ENCODE measurements at regions not wholly inside any gene's neighbourhood (a gene's known extent, or its start where the extent isn't known, plus 50 kb on each side); places are given as distances from the start of the nearest gene placed in this dataset.

DNA sequence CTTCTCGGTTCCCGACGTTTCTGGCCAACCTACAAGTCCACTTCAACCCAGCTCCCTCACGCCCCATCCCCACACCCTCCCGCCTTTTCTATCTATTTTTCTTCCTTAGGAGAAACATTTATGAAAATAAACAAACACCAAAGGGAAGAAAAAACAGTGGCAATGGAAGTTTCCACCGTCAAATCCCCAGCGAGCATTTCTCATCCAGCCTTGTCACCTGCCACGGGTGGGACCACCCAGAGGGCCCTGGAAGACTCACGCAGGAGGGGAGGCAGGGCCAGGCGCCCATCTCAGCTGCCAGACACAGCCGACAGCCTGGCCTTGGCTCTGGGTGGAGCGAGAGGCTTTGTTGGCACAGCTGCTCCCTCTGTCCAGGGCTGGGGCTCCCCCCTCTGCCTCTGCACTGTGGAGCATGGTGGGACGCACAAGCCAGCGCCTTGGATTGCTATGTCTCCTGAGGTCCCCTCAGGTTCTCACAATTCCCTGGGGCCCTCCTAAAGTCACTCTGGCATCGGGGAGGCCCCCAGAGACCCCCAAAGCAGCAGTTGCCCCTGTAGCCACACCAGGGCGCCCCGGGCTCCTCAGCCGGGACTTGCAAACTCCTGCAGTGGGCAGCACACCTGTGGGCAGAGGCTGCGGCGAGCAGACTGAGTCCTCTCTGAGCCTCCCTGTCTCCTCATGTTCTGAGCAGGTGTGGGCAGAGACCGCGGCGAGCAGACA lies 395.7 kb upstream of the SALL3 start:
- no peaks in the 10 kb centered on the region for H3K4me1 ChIP-seq (ENCODE audit: control insufficient read depth in 2 of 2, insufficient read depth in 2 of 2, low read length in 2 of 2)
- H3K9me3 ChIP-seq (ENCODE audit: control insufficient read depth in 2 of 2, insufficient read depth in 1 of 2, low read length in 1 of 2): peaks cover 0 to 16% of the 10 kb centered on the region in 2 donors
- no peaks in the 10 kb centered on the region for H3K27me3 ChIP-seq (ENCODE audit: control insufficient read depth in 2 of 2, insufficient read depth in 1 of 2, low read length in 1 of 2)
- no peaks in the 10 kb centered on the region for H3K36me3 ChIP-seq (ENCODE audit: control insufficient read depth in 2 of 2, insufficient read depth in 2 of 2, low read length in 1 of 2)
- DNase-seq (ENCODE audit: low read depth in 6 of 9, low spot score in 9 of 9): no peak
- WGBS: 96% methylated on average over 23 of the region's 23 CpGs
- no peak overlapping the region for H3K27ac ChIP-seq (ENCODE audit: low read depth in 1 of 2, low read length in 1 of 2)
- H3K4me3 ChIP-seq (ENCODE audit: low read length in 2 of 2): no peak overlapping the region

GRCh38 chr18:78584459-78585022 lies 395.1 kb upstream of the SALL3 start:
- Histone ChIP-seq H3K4me3 (ENCODE audit: low read length in 2 of 2) (no peak overlapping the region), H3K9me3 (ENCODE audit: control insufficient read depth in 2 of 2, insufficient read depth in 1 of 2, low read length in 1 of 2) (peaks cover 0 to 15% of the 10 kb centered on the region in 2 donors), H3K27me3 (ENCODE audit: control insufficient read depth in 2 of 2, insufficient read depth in 1 of 2, low read length in 1 of 2) (no peaks in the 10 kb centered on the region), H3K4me1 (ENCODE audit: control insufficient read depth in 2 of 2, insufficient read depth in 2 of 2, low read length in 2 of 2) (no peaks in the 10 kb centered on the region), H3K27ac (ENCODE audit: low read depth in 1 of 2, low read length in 1 of 2) (no peak overlapping the region), H3K36me3 (ENCODE audit: control insufficient read depth in 2 of 2, insufficient read depth in 2 of 2, low read length in 1 of 2) (no peaks in the 10 kb centered on the region)
- DNase-seq (ENCODE audit: low read depth in 6 of 9, low spot score in 9 of 9): no peak
- 90% methylated on average over 19 of the region's 19 CpGs for WGBS

DNA sequence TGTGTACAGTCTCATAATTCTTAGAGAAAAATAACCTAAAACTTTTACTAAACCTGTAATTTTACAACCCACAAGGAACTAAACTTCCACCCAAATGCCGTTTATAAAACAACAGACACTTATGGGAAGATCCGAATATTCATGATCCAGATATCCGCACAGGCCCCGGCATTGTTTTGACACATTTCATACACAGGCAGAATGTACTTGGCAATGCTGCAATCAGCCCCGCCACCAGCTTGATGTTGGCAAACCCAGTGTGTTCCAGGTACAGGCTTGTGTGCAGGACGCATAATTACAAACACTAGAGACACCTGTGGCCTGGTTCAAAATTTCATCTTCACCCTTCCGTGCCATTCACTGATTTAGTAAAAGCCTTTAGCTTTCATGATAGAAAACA lies 393.0 kb upstream of the SALL3 start:
- WGBS: 91% methylated on average over 7 of the region's 7 CpGs
- DNase-seq (ENCODE audit: low read depth in 6 of 9, low spot score in 9 of 9): no peak
- no peaks in the 10 kb centered on the region for H3K36me3 ChIP-seq (ENCODE audit: control insufficient read depth in 2 of 2, insufficient read depth in 2 of 2, low read length in 1 of 2)

DNA sequence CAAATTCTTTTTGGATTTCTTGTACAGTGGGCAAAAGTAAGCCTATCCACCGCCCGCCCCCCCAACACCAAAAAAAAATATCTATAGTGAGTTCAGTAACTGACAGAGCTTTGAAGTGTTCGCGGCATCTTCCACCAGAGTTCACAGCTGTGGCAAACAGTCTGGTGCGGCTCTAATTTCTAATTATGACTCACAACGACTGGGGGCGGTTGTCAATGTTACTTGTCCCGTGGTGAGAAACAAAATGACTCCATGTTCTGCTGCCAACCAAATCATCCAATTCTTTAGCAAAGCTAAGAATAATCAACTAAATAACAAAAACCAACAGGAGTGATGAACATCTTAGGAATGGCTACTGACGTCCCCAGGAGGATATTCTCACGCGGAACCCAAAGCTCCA lies 392.5 kb upstream of the SALL3 start:
- no peak for DNase-seq (ENCODE audit: low read depth in 6 of 9, low spot score in 9 of 9)
- peaks cover 0 to 3% of the 10 kb centered on the region in 2 donors for H3K9me3 ChIP-seq (ENCODE audit: control insufficient read depth in 2 of 2, insufficient read depth in 1 of 2, low read length in 1 of 2)
- H3K27me3 ChIP-seq (ENCODE audit: control insufficient read depth in 2 of 2, insufficient read depth in 1 of 2, low read length in 1 of 2): no peaks in the 10 kb centered on the region
- H3K36me3 ChIP-seq (ENCODE audit: control insufficient read depth in 2 of 2, insufficient read depth in 2 of 2, low read length in 1 of 2): no peaks in the 10 kb centered on the region
- no peak overlapping the region for H3K27ac ChIP-seq (ENCODE audit: low read depth in 1 of 2, low read length in 1 of 2)
- no peak overlapping the region for H3K4me3 ChIP-seq (ENCODE audit: low read length in 2 of 2)
- no peaks in the 10 kb centered on the region for H3K4me1 ChIP-seq (ENCODE audit: control insufficient read depth in 2 of 2, insufficient read depth in 2 of 2, low read length in 2 of 2)
- 82% methylated on average over 11 of the region's 11 CpGs for WGBS

More for the DNA sequence above, 393.0 kb upstream of the SALL3 start:
- no peaks in the 10 kb centered on the region for H3K27me3 ChIP-seq (ENCODE audit: control insufficient read depth in 2 of 2, insufficient read depth in 1 of 2, low read length in 1 of 2)
- no peak overlapping the region for H3K4me3 ChIP-seq (ENCODE audit: low read length in 2 of 2)
- no peak overlapping the region for H3K27ac ChIP-seq (ENCODE audit: low read depth in 1 of 2, low read length in 1 of 2)
- H3K4me1 ChIP-seq (ENCODE audit: control insufficient read depth in 2 of 2, insufficient read depth in 2 of 2, low read length in 2 of 2): no peaks in the 10 kb centered on the region
- H3K9me3 ChIP-seq (ENCODE audit: control insufficient read depth in 2 of 2, insufficient read depth in 1 of 2, low read length in 1 of 2): peaks cover 0 to 3% of the 10 kb centered on the region in 2 donors

DNA sequence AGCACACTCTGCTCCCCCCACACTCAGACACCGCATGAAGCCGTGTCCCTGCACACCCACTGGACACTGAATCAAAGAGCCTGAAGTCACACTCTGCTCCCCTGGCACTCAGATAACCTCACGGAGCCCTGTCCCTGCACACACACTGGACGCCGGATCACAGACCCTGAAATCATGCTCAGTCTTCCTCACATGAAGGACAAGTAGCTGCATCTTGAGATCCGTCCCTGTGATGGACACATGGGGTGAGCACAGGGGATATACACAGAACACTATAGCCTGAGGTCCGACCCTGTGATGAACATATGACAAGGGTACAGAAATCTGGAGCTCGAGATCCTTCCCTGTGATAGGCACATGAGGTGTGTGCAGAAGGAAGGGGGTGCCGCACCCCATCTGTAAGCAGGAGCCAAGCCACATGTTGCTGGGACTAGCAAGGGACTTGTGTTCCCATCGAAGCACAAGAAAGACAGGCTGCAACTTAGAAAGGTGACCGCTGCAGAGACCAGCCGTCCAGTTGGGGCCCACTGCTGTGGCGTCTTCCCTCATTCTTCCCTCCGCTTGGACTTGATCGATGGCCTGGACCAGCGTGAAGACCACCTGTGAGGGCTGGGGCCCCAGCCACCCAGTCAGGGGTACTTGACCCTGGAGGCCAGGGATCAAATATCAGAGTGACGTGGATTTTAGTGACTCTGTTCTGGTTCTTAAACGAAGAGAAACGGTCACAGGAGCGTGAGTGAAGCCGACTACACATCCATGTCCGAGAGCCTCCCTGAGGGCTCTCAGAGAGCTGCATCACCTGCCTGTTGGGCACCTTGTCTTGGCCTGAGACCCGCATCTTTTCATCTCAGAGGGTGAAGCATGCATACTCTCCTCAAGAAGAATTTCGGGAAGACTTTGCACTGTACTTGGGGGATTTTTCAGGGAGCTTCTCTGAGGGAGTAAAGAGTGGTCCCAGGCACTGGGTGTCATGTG lies 391.7 kb upstream of the SALL3 start:
- no peaks in the 10 kb centered on the region for H3K36me3 ChIP-seq (ENCODE audit: control insufficient read depth in 2 of 2, insufficient read depth in 2 of 2, low read length in 1 of 2)
- H3K4me3 ChIP-seq (ENCODE audit: low read length in 2 of 2): no peak overlapping the region
- no peaks in the 10 kb centered on the region for H3K4me1 ChIP-seq (ENCODE audit: control insufficient read depth in 2 of 2, insufficient read depth in 2 of 2, low read length in 2 of 2)
- H3K27ac ChIP-seq (ENCODE audit: low read depth in 1 of 2, low read length in 1 of 2): no peak overlapping the region
- no peak for DNase-seq (ENCODE audit: low read depth in 6 of 9, low spot score in 9 of 9)
- no peaks in the 10 kb centered on the region for H3K27me3 ChIP-seq (ENCODE audit: control insufficient read depth in 2 of 2, insufficient read depth in 1 of 2, low read length in 1 of 2)
- WGBS: 90% methylated on average over 24 of the region's 24 CpGs
- peaks cover 0 to 3% of the 10 kb centered on the region in 2 donors for H3K9me3 ChIP-seq (ENCODE audit: control insufficient read depth in 2 of 2, insufficient read depth in 1 of 2, low read length in 1 of 2)

- Histone ChIP-seq H3K4me3 (ENCODE audit: low read length in 2 of 2) (no peak overlapping the region), H3K36me3 (ENCODE audit: control insufficient read depth in 2 of 2, insufficient read depth in 2 of 2, low read length in 1 of 2) (no peaks in the 10 kb centered on the region), H3K4me1 (ENCODE audit: control insufficient read depth in 2 of 2, insufficient read depth in 2 of 2, low read length in 2 of 2) (no peaks in the 10 kb centered on the region), H3K27me3 (ENCODE audit: control insufficient read depth in 2 of 2, insufficient read depth in 1 of 2, low read length in 1 of 2) (no peaks in the 10 kb centered on the region), H3K9me3 (ENCODE audit: control insufficient read depth in 2 of 2, insufficient read depth in 1 of 2, low read length in 1 of 2) (no peaks in the 10 kb centered on the region), H3K27ac (ENCODE audit: low read depth in 1 of 2, low read length in 1 of 2) (no peak overlapping the region)
- 92% methylated on average over 9 of the region's 9 CpGs for WGBS
- DNase-seq (ENCODE audit: low read depth in 6 of 9, low spot score in 9 of 9): no peak
Measured at GRCh38 chr18:78589916-78590437, 389.6 kb upstream of the SALL3 start.

DNA sequence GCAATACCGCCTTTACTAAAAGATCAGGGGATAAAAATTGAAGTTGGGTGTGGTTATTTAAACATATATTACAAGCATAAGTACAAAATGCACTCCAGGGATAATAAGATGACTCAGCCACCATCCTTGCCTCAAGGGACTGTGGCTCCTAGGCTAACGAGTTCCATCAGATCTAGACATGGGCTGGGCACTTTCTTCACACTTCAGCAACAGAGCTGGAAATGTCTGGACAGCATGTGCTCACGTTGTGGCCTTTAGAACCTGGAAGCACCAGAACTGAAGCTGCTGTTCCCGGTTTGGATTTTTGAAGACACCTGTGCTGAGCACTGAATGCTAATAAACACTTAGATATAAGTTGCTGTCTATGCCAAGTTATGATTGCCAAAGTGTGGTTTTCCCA lies 384.2 kb upstream of the SALL3 start:
- Histone ChIP-seq H3K36me3 (ENCODE audit: control insufficient read depth in 2 of 2, insufficient read depth in 2 of 2, low read length in 1 of 2) (no peaks in the 10 kb centered on the region), H3K9me3 (ENCODE audit: control insufficient read depth in 2 of 2, insufficient read depth in 1 of 2, low read length in 1 of 2) (no peaks in the 10 kb centered on the region), H3K4me1 (ENCODE audit: control insufficient read depth in 2 of 2, insufficient read depth in 2 of 2, low read length in 2 of 2) (no peaks in the 10 kb centered on the region), H3K27ac (ENCODE audit: low read depth in 1 of 2, low read length in 1 of 2) (no peak overlapping the region), H3K4me3 (ENCODE audit: low read length in 2 of 2) (no peak overlapping the region), H3K27me3 (ENCODE audit: control insufficient read depth in 2 of 2, insufficient read depth in 1 of 2, low read length in 1 of 2) (no peaks in the 10 kb centered on the region)
- 88% methylated on average over 4 of the region's 4 CpGs for WGBS
- DNase-seq (ENCODE audit: low read depth in 6 of 9, low spot score in 9 of 9): no peak

DNA sequence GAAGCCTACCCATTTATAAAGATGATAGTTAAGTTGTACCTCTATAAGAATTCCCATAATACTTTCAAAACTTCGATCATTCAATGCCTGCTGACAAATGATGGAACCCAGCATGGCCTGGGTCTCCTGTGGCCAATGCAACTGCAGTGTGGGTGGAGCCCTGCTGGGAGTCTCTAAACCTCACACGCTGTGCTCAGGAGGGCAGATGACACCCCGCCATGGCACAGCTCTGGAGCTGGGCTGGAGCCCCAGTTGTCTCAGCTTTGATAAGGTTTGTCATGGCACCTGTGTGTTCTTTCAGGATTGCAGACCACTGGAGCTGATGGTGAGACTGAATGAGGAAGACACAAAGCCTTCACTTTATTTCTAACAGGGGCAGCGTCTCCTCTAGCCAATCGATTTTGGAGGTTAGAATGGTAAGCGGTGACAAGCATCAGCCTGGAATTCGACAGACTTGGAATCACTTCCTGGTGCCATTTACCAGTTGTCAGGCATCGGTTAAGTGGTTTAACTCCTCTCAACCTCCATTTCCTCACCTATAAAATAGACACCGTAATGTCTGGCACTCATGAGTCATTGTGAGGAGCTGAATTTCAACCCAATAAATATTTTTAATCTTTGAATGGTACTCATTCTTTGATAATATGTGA lies 383.6 kb upstream of the SALL3 start:
- no peaks in the 10 kb centered on the region for H3K36me3 ChIP-seq (ENCODE audit: control insufficient read depth in 2 of 2, insufficient read depth in 2 of 2, low read length in 1 of 2)
- H3K9me3 ChIP-seq (ENCODE audit: control insufficient read depth in 2 of 2, insufficient read depth in 1 of 2, low read length in 1 of 2): no peaks in the 10 kb centered on the region
- no peaks in the 10 kb centered on the region for H3K27me3 ChIP-seq (ENCODE audit: control insufficient read depth in 2 of 2, insufficient read depth in 1 of 2, low read length in 1 of 2)
- no peaks in the 10 kb centered on the region for H3K4me1 ChIP-seq (ENCODE audit: control insufficient read depth in 2 of 2, insufficient read depth in 2 of 2, low read length in 2 of 2)
- no peak for DNase-seq (ENCODE audit: low read depth in 6 of 9, low spot score in 9 of 9)
- no peak overlapping the region for H3K4me3 ChIP-seq (ENCODE audit: low read length in 2 of 2)
- WGBS: 87% methylated on average over 9 of the region's 9 CpGs
- H3K27ac ChIP-seq (ENCODE audit: low read depth in 1 of 2, low read length in 1 of 2): no peak overlapping the region

All from thymus (tissue), 11 donors.